Dermis blood vessel endothelial cell (primary cell): ENCODE measurements at regions not wholly inside any gene's neighbourhood (a gene's known extent, or its start where the extent isn't known, plus 50 kb on each side); places are given as distances from the start of the nearest gene placed in this dataset.

Experiments
- DNase-seq: peaks from one replicate; pipeline ENCODE4 v3.0.0; 2010

- peak; percentile 74 for DNase-seq
Observed at GRCh38 chr2:192286093-192286701, 91.5 kb upstream of the TMEFF2 start.

- no peak for DNase-seq
Observed at GRCh38 chr2:192283450-192283849, 88.7 kb upstream of the TMEFF2 start.

- no peak for DNase-seq
Observed at GRCh38 chr2:192278701-192279100, 84.0 kb upstream of the TMEFF2 start.

GRCh38 chr2:192277494-192278109, 82.9 kb upstream of the TMEFF2 start:
- no peak for DNase-seq

GRCh38 chr2:192275632-192276031, 80.9 kb upstream of the TMEFF2 start:
- no peak for DNase-seq

- peak; percentile 78 for DNase-seq
Observed at GRCh38 chr2:192267484-192267883, 72.8 kb upstream of the TMEFF2 start.

GRCh38 chr2:192265751-192266150, 71.0 kb upstream of the TMEFF2 start:
- no peak for DNase-seq

- DNase-seq: no peak
Observed at GRCh38 chr2:192254444-192254843, 59.7 kb upstream of the TMEFF2 start.

GRCh38 chr2:192253692-192254091, 59.0 kb upstream of the TMEFF2 start:
- no peak for DNase-seq

- DNase-seq: no peak
Observed at GRCh38 chr2:192250961-192251360, 56.2 kb upstream of the TMEFF2 start.

GRCh38 chr2:192247456-192247855, 52.7 kb upstream of the TMEFF2 start:
- DNase-seq: no peak

GRCh38 chr2:192246297-192246696, 51.6 kb upstream of the TMEFF2 start:
- DNase-seq: no peak

- no peak for DNase-seq
Observed at GRCh38 chr2:192245329-192245728, 50.6 kb upstream of the TMEFF2 start.
